Erythroblast (primary cell): ENCODE measurements at regions not wholly inside any gene's neighbourhood (a gene's known extent, or its start where the extent isn't known, plus 50 kb on each side); places are given as distances from the start of the nearest gene placed in this dataset.

Source experiments
- GATA1 ChIP-seq: IDR thresholded peaks from 2 replicates; pipeline ENCODE4 v1.6.1; 2011; ENCODE audit warnings: low read depth, mild to moderate bottlenecking, control low read depth, low read length, moderate library complexity
- POLR2A ChIP-seq: IDR thresholded peaks from 2 replicates; pipeline ENCODE4 v1.6.1; 2011; ENCODE audit warnings: mild to moderate bottlenecking, low read length

GRCh38 chr10:31723106-31723750, 205.4 kb downstream of the ARHGAP12 start:
- no peak for TF ChIP-seq POLR2A
- no peak for TF ChIP-seq GATA1
